ENCODE measurements at regions not wholly inside any gene's neighbourhood (a gene's known extent, or its start where the extent isn't known, plus 50 kb on each side); places are given as distances from the start of the nearest gene placed in this dataset.

GRCh38 chr10:29748109-29748650 is 113.4 kb upstream of the SVIL start:
- no peak overlapping the region for H3K4me3 ChIP-seq (ENCODE audit: low read depth, low read length)
- H3K27ac ChIP-seq (ENCODE audit: extremely low read depth, low read depth, low read length) = no peak overlapping the region
- H3K4me1 ChIP-seq (ENCODE audit: control insufficient read depth, insufficient read depth, low read length) = 0 out of 2 replicates have a peak, but pooled peaks cover 2% of the 10 kb centered on the region
- ChIA-PET POLR2A (no interaction called here), CTCF (interaction anchor here (0.7 kb wide), 1 partner anchor 9 kb away, joined by 3 read pairs; no protein-coding TSS in a partner anchor)
- no peaks in the 10 kb centered on the region; the same call in 1 of the 2 replicates for H3K9me3 ChIP-seq (ENCODE audit: control insufficient read depth, insufficient read depth, low read depth, low read length)
- TF ChIP-seq ZNF23 (tag by site-specific recombination; IDR thresholded peaks at IDR 0.05; ENCODE audit: borderline replicate concordance) (no peak), ZNF274 (IDR thresholded peaks at IDR 0.05; ENCODE audit: low read length) (no peak), ZNF274 (tag by site-specific recombination; IDR thresholded peaks at IDR 0.05; ENCODE audit: borderline replicate concordance) (no peak), ZNF660 (tag by site-specific recombination; IDR thresholded peaks at IDR 0.05) (no peak), ZNF704 (tag by site-specific recombination; IDR thresholded peaks at IDR 0.05) (no peak), ZNF747 (tag by site-specific recombination; IDR thresholded peaks at IDR 0.05) (no peak), ZNF658 (tag by site-specific recombination; IDR thresholded peaks at IDR 0.05) (no peak), BCL6B (tag by site-specific recombination; IDR thresholded peaks at IDR 0.05) (no peak), ZNF530 (tag by site-specific recombination; IDR thresholded peaks at IDR 0.05; ENCODE audit: low read depth) (no peak), TSHZ1 (tag by site-specific recombination; IDR thresholded peaks at IDR 0.05; ENCODE audit: borderline replicate concordance) (no peak), ZNF335 (tag by site-specific recombination; conservative IDR thresholded peaks at IDR 0.05) (no peak), ZNF223 (tag by site-specific recombination; IDR thresholded peaks at IDR 0.05) (no peak), ZNF555 (tag by site-specific recombination; conservative IDR thresholded peaks at IDR 0.05) (no peak), ZNF768 (tag by site-specific recombination; IDR thresholded peaks at IDR 0.05) (no peak), PRDM10 (tag by site-specific recombination; IDR thresholded peaks at IDR 0.05) (no peak), ZNF404 (tag by site-specific recombination; IDR thresholded peaks at IDR 0.05) (no peak)
- H3K36me3 ChIP-seq (ENCODE audit: control insufficient read depth in 2 of 2, insufficient read depth in 1 of 2, low read length in 2 of 2) = no peaks in the 10 kb centered on the region
